Thoracic aorta (tissue), 2 donors: ENCODE measurements at regions not wholly inside any gene's neighbourhood (a gene's known extent, or its start where the extent isn't known, plus 50 kb on each side); places are given as distances from the start of the nearest gene placed in this dataset.

Experiments used
- ATAC-seq: fragments of 150-250 bp; one replicate; pipeline ENCODE4 v1.8.0; 2017; ENCODE audit warnings: low read depth; ENCODE audit not compliant: insufficient number of reproducible peaks, low FRiP score
- DNase-seq: peaks from one replicate; pipeline ENCODE4 v3.0.0-alpha.2; 2020; ENCODE audit warnings: low spot score
- H3K27ac ChIP-seq, 2 donors: fragments of 200-600 bp; sonication (generic); 1 replicate in 1 of 2; 2 replicates in 1 of 2; pipeline ENCODE4 v1.5.1; 2016; ENCODE audit warnings: mild to moderate bottlenecking in 2 of 2, moderate library complexity in 2 of 2
- H3K27me3 ChIP-seq: fragments of 200-600 bp; sonication (generic); replicated peaks from 2 replicates; pipeline ENCODE4 v1.6.0; 2016; ENCODE audit warnings: mild to moderate bottlenecking; ENCODE audit not compliant: insufficient read depth
- H3K36me3 ChIP-seq: fragments of 200-600 bp; sonication (generic); one replicate; pipeline ENCODE4 v1.5.1; 2016
- H3K4me1 ChIP-seq, 2 donors: fragments of 200-600 bp; sonication (generic); 1 replicate in 1 of 2; 2 replicates in 1 of 2; pipeline versions ENCODE4 v1.5.1 to v1.6.0; 2016; ENCODE audit warnings: low read depth in 2 of 2, mild to moderate bottlenecking in 1 of 2; ENCODE audit not compliant: control insufficient read depth in 1 of 2
- H3K4me3 ChIP-seq: fragments of 200-600 bp; sonication (generic); 2 replicates; pipeline ENCODE4 v1.5.1; 2016; ENCODE audit warnings: mild to moderate bottlenecking
- H3K9me3 ChIP-seq: fragments of 200-600 bp; sonication (generic); 2 replicates; pipeline ENCODE4 v1.5.1; 2016
- TF ChIP-seq, protein P1 (sequence below): fragments of 200-600 bp; sonication (generic); IDR thresholded peaks from one replicate; pipeline ENCODE4 v1.5.1; 2019; ENCODE audit warnings: antibody characterized with exemption

- H3K4me1 ChIP-seq: no peaks in the 10 kb centered on the region
- H3K27ac ChIP-seq: no peak overlapping the region
- H3K4me3 ChIP-seq: no peak overlapping the region
- H3K27me3 ChIP-seq: no peaks in the 10 kb centered on the region
- H3K36me3 ChIP-seq: no peaks in the 10 kb centered on the region
- TF ChIP-seq, protein P1, sequence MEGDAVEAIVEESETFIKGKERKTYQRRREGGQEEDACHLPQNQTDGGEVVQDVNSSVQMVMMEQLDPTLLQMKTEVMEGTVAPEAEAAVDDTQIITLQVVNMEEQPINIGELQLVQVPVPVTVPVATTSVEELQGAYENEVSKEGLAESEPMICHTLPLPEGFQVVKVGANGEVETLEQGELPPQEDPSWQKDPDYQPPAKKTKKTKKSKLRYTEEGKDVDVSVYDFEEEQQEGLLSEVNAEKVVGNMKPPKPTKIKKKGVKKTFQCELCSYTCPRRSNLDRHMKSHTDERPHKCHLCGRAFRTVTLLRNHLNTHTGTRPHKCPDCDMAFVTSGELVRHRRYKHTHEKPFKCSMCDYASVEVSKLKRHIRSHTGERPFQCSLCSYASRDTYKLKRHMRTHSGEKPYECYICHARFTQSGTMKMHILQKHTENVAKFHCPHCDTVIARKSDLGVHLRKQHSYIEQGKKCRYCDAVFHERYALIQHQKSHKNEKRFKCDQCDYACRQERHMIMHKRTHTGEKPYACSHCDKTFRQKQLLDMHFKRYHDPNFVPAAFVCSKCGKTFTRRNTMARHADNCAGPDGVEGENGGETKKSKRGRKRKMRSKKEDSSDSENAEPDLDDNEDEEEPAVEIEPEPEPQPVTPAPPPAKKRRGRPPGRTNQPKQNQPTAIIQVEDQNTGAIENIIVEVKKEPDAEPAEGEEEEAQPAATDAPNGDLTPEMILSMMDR: no peak
- no peaks in the 10 kb centered on the region for H3K9me3 ChIP-seq
- DNase-seq (no peak), ATAC-seq (no peak)
Observed at GRCh38 chr4:1464581-1465171, 58.4 kb upstream of the NKX1-1 start.

DNA sequence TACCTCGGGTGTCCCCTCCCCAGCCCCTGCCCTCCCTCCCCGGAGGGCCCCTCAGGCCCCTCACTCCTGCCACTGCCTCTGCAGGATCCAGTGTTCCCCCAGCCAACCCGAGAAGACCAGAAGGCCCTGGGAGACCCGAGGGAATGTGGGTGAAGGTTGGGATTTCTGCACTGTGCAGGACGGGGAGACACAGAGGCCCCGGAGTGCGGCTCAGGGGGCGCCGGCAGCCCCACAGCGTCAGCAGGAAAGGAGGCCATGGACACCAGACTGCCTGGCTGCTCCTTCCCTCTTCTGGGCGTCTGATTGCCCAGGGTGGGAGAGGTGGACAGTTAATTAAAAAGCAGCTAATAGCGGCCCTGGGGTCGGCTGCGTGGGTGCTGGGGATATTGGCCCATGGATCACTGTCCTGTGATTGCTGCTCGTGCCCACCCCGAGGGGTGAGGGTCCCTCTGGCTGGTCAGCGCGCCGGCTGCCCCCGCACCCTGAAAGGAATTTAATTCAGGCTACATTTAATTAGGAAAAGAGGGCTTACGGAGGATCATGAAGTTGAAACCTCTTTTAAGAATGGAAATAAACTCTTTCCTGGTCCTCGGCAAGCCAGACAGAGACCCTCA, 57.8 kb upstream of the NKX1-1 start:
- Histone ChIP-seq H3K4me1 (no peaks in the 10 kb centered on the region), H3K9me3 (no peaks in the 10 kb centered on the region), H3K4me3 (no peak overlapping the region), H3K27me3 (no peaks in the 10 kb centered on the region), H3K36me3 (no peaks in the 10 kb centered on the region), H3K27ac (no peak overlapping the region)
- DNase-seq: no peak
- ATAC-seq: no peak
- TF ChIP-seq, protein P1: no peak

DNA sequence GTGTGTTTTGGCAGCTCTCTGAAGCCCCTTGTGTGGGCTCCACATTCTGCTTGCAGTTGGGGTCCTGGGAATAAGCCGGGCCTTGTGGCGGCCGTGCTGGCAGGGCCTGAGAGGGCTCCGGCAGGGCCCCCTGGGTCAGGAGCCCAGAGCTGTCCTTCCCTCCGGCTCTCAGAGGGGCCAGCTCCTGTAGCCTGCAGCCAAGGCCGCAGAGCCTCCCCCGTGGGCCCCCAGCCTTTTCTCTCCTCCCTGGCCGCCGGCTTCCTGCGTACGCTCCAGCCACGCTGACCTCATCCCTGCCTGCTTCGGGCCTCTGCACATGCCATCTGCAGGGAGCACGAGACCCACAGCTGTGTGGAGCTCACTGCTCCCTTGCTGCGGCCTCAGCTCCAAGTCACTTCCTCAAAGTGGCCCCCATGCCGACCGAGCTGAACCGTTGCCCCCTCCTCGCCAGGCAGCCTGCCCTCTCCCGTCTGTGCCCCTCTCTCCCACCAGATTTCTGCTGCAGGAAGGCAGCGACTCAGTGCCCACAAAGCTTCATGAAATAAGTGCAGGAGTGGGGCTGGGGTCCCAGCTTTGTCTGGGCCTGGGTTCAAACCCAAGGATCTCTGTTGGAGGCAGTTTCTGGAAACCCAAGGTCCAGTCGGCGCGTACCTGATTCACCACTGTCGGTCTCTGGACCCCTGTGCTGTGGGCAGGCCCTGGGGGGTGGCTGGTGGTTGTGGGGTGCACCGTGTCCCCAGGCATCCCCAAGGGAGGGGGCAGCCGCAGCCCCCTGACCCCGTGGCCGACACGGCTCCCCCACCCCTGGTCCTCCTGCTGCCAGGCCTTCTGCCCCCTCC, 57.1 kb upstream of the NKX1-1 start:
- H3K27ac ChIP-seq: no peak overlapping the region
- TF ChIP-seq, protein P1: no peak
- no peaks in the 10 kb centered on the region for H3K27me3 ChIP-seq
- DNase-seq: no peak
- H3K4me1 ChIP-seq: no peaks in the 10 kb centered on the region
- no peaks in the 10 kb centered on the region for H3K36me3 ChIP-seq
- ATAC-seq: no peak
- no peaks in the 10 kb centered on the region for H3K9me3 ChIP-seq
- H3K4me3 ChIP-seq: no peak overlapping the region

GRCh38 chr4:1462768-1463075, 56.5 kb upstream of the NKX1-1 start:
- Histone ChIP-seq H3K36me3 (no peaks in the 10 kb centered on the region), H3K27me3 (no peaks in the 10 kb centered on the region), H3K27ac (no peak overlapping the region), H3K9me3 (no peaks in the 10 kb centered on the region), H3K4me3 (no peak overlapping the region), H3K4me1 (no peaks in the 10 kb centered on the region)
- ATAC-seq (no peak), DNase-seq (no peak)
- TF ChIP-seq, protein P1: no peak

DNA sequence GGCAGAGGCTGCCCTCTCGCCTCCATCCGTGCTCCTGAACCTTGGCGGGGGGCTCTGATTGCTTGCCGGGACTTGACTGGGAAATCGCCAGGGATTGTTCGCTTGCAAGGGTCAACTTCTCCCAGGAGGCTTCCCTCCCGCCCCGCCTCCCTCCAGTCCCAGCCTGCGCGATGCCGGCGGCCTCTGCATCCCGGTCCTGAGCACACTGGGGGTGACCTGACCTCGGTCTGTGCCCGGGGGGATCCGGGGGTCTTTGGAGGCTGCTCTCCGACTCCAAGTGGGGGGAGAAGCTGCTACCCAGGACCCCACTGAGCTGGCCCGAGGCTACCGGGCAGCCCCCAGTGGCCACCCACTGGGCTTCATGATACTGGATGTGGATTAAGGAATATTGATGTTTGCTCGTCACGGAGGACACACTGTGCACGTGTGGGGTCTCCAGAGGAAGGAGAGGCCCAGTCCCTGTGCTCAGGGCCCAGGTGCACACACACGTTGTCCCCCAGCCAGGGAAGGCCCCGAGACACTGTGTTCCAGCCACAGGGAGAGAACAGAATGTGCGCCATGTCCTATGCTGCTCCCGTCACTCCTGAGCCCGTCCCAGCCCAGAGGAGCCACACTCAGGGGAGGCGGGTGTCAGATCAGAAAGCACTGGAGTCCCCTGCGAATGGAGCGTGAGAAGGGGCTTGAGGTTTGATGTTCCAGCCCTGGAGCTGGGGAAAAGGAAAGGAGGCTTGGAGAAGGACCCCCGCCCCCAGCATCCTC, 55.9 kb upstream of the NKX1-1 start:
- Histone ChIP-seq H3K27me3 (no peaks in the 10 kb centered on the region), H3K27ac (no peak overlapping the region), H3K4me3 (no peak overlapping the region), H3K4me1 (no peaks in the 10 kb centered on the region), H3K9me3 (no peaks in the 10 kb centered on the region), H3K36me3 (no peaks in the 10 kb centered on the region)
- no peak for DNase-seq
- TF ChIP-seq, protein P1: no peak
- ATAC-seq: no peak
